Nephron progenitor cell (in vitro differentiated cells): ENCODE measurements at regions not wholly inside any gene's neighbourhood (a gene's known extent, or its start where the extent isn't known, plus 50 kb on each side); places are given as distances from the start of the nearest gene placed in this dataset.

Experiments used
- DNase-seq: peaks from one replicate; pipeline ENCODE4 v3.0.0; 2021
- H3K27ac Mint-ChIP-seq: 2 replicates; pipeline ENCODE4 v1.8.0; 2021; ENCODE audit warnings: mild to moderate bottlenecking, moderate library complexity, mixed read lengths
- H3K27me3 Mint-ChIP-seq: 2 replicates; pipeline ENCODE4 v1.8.0; 2021; ENCODE audit warnings: mild to moderate bottlenecking, low read depth, mixed read lengths; ENCODE audit not compliant: poor library complexity
- H3K36me3 Mint-ChIP-seq: 2 replicates; pipeline ENCODE4 v1.8.0; 2021; ENCODE audit warnings: low read depth, mixed read lengths
- H3K4me1 Mint-ChIP-seq: 2 replicates; pipeline ENCODE4 v1.8.0; 2021; ENCODE audit warnings: mixed read lengths
- H3K4me3 Mint-ChIP-seq: 2 replicates; pipeline ENCODE4 v1.8.0; 2021; ENCODE audit warnings: mild to moderate bottlenecking, moderate library complexity, mixed read lengths
- H3K9me3 Mint-ChIP-seq: 2 replicates; pipeline ENCODE4 v1.8.0; 2021; ENCODE audit warnings: mild to moderate bottlenecking, moderate library complexity, mixed read lengths
- CTCF ChIP-seq: fragments of 200-600 bp; sonication (generic); IDR thresholded peaks from 2 replicates; pipeline ENCODE4 v1.5.0; 2021; ENCODE audit warnings: antibody characterized with exemption

DNA sequence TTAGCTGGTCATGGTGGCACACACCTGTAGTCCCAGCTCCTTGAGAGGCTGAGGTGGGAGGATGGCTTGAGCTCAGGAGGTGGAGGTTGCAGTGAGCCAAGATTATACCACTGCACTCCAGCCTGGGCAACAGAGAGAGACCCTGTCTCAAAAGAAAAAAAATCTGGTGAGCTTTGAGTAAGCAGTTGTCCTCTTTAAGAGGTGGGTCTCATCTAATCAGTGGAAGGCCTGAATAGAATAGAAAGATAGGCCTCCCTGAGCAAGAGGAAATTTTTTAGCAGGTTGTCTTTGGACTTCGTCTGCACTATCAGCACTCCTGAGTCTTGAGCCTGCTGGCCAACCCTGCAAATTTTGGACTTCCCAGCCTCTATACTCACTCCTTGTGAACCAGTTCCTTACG is 266.0 kb upstream of the ZFHX3 start:
- Mint-ChIP-seq H3K4me1 (peaks cover 4% of the 10 kb centered on the region), H3K27ac (no peak overlapping the region), H3K36me3 (no peaks in the 10 kb centered on the region), H3K9me3 (peaks cover 8% of the 10 kb centered on the region), H3K4me3 (no peak overlapping the region), H3K27me3 (peaks cover 6% of the 10 kb centered on the region)
- DNase-seq, result no peak
- no peak for TF ChIP-seq CTCF

DNA sequence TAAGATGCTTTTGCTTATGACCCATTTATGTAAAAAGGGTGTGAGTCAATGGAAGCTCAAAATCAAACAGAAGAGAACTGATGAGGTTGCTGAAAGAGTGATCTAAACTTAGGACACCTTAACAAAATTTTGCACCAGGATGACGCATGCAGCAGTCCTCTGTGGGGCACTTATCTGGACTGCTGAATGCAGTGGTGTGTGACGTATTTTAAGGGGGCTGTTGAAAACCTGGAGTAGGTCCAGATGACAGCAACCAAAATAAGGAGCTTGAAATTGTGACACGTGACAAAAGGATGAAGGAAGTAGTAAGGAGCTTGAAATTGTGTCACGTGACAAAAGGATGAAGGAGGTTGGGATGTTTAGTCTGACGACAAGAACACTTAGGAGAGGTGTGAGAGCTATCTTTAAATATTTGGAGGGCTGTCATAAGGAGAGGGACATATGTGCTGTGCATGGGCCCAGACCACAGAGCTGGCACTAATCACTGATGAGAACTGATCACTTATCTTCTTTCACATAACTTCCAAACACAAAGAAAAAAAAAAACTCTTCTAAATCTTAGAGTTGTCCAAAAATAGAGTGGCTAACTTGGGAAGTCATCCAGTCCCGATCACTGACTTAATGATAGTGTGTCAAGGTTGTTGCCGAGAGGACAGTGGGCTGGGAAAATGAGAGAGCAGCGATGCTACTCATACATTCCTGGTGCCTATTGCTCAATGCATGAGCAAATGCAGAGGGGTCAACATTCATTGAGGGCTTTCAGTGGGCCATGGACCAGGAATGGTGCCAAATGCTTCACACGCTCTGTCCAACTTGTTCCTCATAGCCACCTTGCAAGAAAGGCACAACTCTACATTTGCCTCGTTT is 264.2 kb upstream of the ZFHX3 start:
- H3K27ac Mint-ChIP-seq, result no peak overlapping the region
- no peak for TF ChIP-seq CTCF
- H3K4me3 Mint-ChIP-seq, result no peak overlapping the region
- H3K9me3 Mint-ChIP-seq, result peaks cover 8% of the 10 kb centered on the region
- peaks cover 9% of the 10 kb centered on the region for H3K27me3 Mint-ChIP-seq
- H3K4me1 Mint-ChIP-seq, result no peaks in the 10 kb centered on the region
- no peaks in the 10 kb centered on the region for H3K36me3 Mint-ChIP-seq
- no peak for DNase-seq

DNA sequence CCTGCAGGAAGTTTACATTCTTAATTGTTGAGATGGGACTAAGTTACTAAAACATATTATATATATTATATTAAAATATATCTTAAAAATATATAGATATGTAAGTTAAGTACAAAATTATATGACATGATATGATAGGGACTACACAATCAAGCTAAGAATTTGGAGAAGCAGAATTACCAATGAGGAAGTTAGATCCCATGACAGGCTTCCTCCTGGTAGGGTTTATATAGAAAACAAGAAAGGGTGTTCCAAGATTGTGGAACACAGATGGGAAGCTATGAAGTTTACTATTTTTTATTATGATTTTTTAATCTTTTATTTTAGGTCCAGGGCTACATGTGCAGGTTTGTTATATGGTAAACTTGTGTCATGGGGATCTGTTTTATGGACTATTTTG is 260.8 kb upstream of the ZFHX3 start:
- H3K27ac Mint-ChIP-seq, result no peak overlapping the region
- TF ChIP-seq CTCF, result no peak
- peaks cover 17% of the 10 kb centered on the region for H3K4me1 Mint-ChIP-seq
- no peaks in the 10 kb centered on the region for H3K36me3 Mint-ChIP-seq
- no peaks in the 10 kb centered on the region for H3K9me3 Mint-ChIP-seq
- H3K4me3 Mint-ChIP-seq, result no peak overlapping the region
- DNase-seq, result no peak
- peaks cover 7% of the 10 kb centered on the region for H3K27me3 Mint-ChIP-seq

DNA sequence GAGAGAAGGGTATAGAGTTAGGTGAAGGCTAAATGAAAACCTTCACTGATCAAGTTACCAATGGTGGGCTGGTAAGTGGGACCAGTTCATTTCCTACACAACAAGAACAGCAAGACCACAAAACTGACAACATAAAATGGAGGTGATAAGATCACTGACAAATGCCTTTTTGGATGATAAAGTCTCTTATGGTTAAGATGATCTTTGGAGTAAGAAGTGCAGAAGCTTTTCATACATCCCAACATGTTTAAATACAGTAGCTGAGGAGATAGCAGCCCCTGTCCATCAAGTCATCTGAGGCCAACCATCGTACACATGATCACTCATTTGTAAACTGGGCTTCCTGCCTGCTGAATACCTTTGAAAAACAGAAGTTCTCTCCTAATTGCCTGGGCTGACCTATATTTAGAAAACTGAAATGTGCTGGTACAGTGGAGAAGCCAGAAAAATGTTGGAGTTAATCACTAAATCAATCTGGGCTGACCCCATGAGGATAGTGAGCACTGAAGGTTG is 259.0 kb upstream of the ZFHX3 start:
- Mint-ChIP-seq H3K4me3 (no peak overlapping the region), H3K27me3 (peaks cover 12% of the 10 kb centered on the region), H3K9me3 (no peaks in the 10 kb centered on the region), H3K4me1 (peaks cover 30% of the 10 kb centered on the region), H3K27ac (no peak overlapping the region), H3K36me3 (no peaks in the 10 kb centered on the region)
- DNase-seq, result no peak
- no peak for TF ChIP-seq CTCF

- H3K36me3 Mint-ChIP-seq, result no peaks in the 10 kb centered on the region
- peaks cover 39% of the 10 kb centered on the region for H3K4me1 Mint-ChIP-seq
- H3K27ac Mint-ChIP-seq, result peak overlapping the region; percentile 68
- peaks cover 24% of the 10 kb centered on the region for H3K27me3 Mint-ChIP-seq
- H3K4me3 Mint-ChIP-seq, result peak overlapping the region; percentile 40
- no peaks in the 10 kb centered on the region for H3K9me3 Mint-ChIP-seq
- peak; percentile 35 for DNase-seq
- no peak for TF ChIP-seq CTCF
Measured at GRCh38 chr16:73304008-73304774, 256.3 kb upstream of the ZFHX3 start.
